Gastroesophageal sphincter (tissue), 3 donors: ENCODE measurements at regions not wholly inside any gene's neighbourhood (a gene's known extent, or its start where the extent isn't known, plus 50 kb on each side); places are given as distances from the start of the nearest gene placed in this dataset.

Experiments
- CTCF ChIP-seq, 4 experiments: fragments of 200-600 bp in 2 of 4; fragments of 450-650 bp in 2 of 4; sonication (generic) in 1 of 4; IDR thresholded peaks; one replicate each; pipeline ENCODE4 v1.5.1; 2017 to 2019; ENCODE audit warnings: antibody characterized with exemption in 4 of 4, mild to moderate bottlenecking in 2 of 4, moderate library complexity in 2 of 4
- POLR2A ChIP-seq, 2 donors: fragments of 450-650 bp; IDR thresholded peaks; one replicate each; pipeline ENCODE4 v1.6.1; 2017; ENCODE audit warnings: antibody characterized with exemption in 2 of 2, mild to moderate bottlenecking in 2 of 2, moderate library complexity in 1 of 2

- TF ChIP-seq CTCF (IDR thresholded peaks at IDR 0.05) (no peak), POLR2A (IDR thresholded peaks at IDR 0.05) (no peak)
Measured at GRCh38 chr5:3355126-3355525, 240.5 kb upstream of the IRX1 start.
